Prostate gland (tissue), 2 donors: ENCODE measurements at regions not wholly inside any gene's neighbourhood (a gene's known extent, or its start where the extent isn't known, plus 50 kb on each side); places are given as distances from the start of the nearest gene placed in this dataset.

Source experiments
- DNase-seq: peaks from one replicate; pipeline ENCODE4 v3.0.0-alpha.2; 2019; ENCODE audit warnings: low spot score
- H3K27ac ChIP-seq, 2 donors: fragments of 200-600 bp; sonication (generic); 2 replicates each; pipeline ENCODE4 v1.5.1; 2017 to 2019
- H3K27me3 ChIP-seq: fragments of 200-600 bp; sonication (generic); replicated peaks from 2 replicates; pipeline ENCODE4 v1.5.1; 2019; ENCODE audit not compliant: insufficient read depth
- H3K36me3 ChIP-seq, 2 donors: fragments of 200-600 bp; sonication (generic); 1 replicate in 1 of 2; 2 replicates in 1 of 2; pipeline versions ENCODE4 v1.5.1 to v1.8.1; 2017 to 2019
- H3K4me1 ChIP-seq: fragments of 200-600 bp; sonication (generic); replicated peaks from 2 replicates; pipeline ENCODE4 v1.5.1; 2019
- H3K4me3 ChIP-seq, 2 donors: fragments of 200-600 bp; sonication (generic); 2 replicates each; pipeline ENCODE4 v1.5.1; 2017 to 2019
- H3K9me3 ChIP-seq: fragments of 200-600 bp; sonication (generic); 2 replicates; pipeline ENCODE4 v1.5.1; 2017
- POLR2A ChIP-seq: fragments of 450-650 bp; IDR thresholded peaks from one replicate; pipeline ENCODE4 v1.6.1; 2016; ENCODE audit warnings: antibody characterized with exemption, mild to moderate bottlenecking
- POLR2AphosphoS5 ChIP-seq: sonication (generic); formaldehyde crosslinking; IDR thresholded peaks from one replicate; pipeline ENCODE4 v1.6.1; 2017; ENCODE audit warnings: antibody characterized with exemption
- WGBS: methylation state at CpG from one replicate; pipeline ENCODE4 v1.1.5; 2018; 5-methylcytosine and 5-hydroxymethylcytosine counted together
- intact Hi-C: fragments of 100-400 bp; cut with DNase I; formaldehyde crosslinking; loops from one replicate; pipeline ENCODE4 v1.14.2; 2022
- TF ChIP-seq, protein P1 (sequence below), 4 experiments: fragments of 200-600 bp in 2 of 4; fragments of 450-650 bp in 2 of 4; sonication (generic) in 2 of 4; IDR thresholded peaks; 1 replicate in 3 of 4; 2 replicates in 1 of 4; pipeline ENCODE4 v1.5.1; 2016 to 2019; ENCODE audit warnings: antibody characterized with exemption in 4 of 4, mild to moderate bottlenecking in 2 of 4, moderate library complexity in 2 of 4

DNA sequence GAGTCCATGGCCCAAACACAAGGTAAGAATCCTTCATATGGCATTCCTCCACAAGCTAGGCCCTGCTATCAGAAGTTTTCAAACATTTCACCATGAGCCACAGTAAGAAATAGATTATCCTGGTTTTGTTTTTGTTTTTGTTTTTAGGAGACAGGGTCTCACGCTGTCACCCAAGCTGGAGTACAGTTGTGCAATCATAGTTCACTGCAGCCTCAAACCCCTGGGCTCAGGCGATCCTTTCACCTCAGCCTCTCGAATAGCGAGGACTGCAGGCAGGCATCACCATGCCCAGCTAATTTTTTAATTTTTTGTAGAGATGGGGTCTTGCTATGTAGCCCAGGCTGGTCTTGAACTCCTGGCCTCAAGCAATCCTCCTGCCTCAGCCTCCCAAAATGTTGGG is 218.8 kb downstream of the TOMM20 start:
- no peaks in the 10 kb centered on the region for H3K4me1 ChIP-seq
- no peaks in the 10 kb centered on the region for H3K36me3 ChIP-seq
- TF ChIP-seq POLR2AphosphoS5: no peak
- TF ChIP-seq POLR2A: no peak
- TF ChIP-seq, protein P1, sequence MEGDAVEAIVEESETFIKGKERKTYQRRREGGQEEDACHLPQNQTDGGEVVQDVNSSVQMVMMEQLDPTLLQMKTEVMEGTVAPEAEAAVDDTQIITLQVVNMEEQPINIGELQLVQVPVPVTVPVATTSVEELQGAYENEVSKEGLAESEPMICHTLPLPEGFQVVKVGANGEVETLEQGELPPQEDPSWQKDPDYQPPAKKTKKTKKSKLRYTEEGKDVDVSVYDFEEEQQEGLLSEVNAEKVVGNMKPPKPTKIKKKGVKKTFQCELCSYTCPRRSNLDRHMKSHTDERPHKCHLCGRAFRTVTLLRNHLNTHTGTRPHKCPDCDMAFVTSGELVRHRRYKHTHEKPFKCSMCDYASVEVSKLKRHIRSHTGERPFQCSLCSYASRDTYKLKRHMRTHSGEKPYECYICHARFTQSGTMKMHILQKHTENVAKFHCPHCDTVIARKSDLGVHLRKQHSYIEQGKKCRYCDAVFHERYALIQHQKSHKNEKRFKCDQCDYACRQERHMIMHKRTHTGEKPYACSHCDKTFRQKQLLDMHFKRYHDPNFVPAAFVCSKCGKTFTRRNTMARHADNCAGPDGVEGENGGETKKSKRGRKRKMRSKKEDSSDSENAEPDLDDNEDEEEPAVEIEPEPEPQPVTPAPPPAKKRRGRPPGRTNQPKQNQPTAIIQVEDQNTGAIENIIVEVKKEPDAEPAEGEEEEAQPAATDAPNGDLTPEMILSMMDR (IDR thresholded peaks at IDR 0.05): no peak
- H3K9me3 ChIP-seq: no peaks in the 10 kb centered on the region
- intact Hi-C loops: no loop called here
- no peak overlapping the region for H3K4me3 ChIP-seq
- WGBS: 97% methylated on average over 4 of the region's 4 CpGs
- H3K27me3 ChIP-seq: no peaks in the 10 kb centered on the region
- DNase-seq: no peak
- H3K27ac ChIP-seq: no peak overlapping the region

DNA sequence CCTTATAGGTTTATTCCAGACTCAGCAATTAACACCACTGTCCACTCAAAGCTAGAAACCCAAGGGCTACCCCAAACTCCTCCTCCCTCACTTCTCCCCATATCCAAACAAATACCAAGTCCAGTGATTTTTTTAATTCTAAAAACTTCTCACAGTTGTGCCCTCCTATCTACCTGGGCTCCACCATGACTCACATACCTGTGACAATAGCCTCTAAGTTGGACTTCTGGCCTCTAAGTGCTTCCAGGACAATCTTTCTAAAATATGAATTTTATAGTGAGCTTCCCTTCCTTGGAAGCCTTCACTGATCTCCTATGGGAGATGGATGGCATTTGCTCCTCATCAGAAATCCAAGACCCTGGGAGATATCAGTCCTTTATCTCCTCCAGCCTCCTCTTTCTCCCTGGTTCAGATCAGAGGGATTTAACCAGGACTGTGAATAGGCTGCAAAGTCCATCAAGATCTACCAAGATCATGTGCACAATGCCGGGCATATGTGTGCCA is 219.3 kb downstream of the TOMM20 start:
- Histone ChIP-seq H3K27me3 (no peaks in the 10 kb centered on the region), H3K27ac (no peak overlapping the region), H3K4me1 (no peaks in the 10 kb centered on the region), H3K36me3 (no peaks in the 10 kb centered on the region), H3K9me3 (no peaks in the 10 kb centered on the region), H3K4me3 (no peak overlapping the region)
- intact Hi-C loops: no loop called here
- WGBS: 100% methylated on average over 1 of the region's 1 CpG
- no peak for DNase-seq
- no peak for TF ChIP-seq POLR2A
- TF ChIP-seq POLR2AphosphoS5: no peak
- TF ChIP-seq, protein P1 (IDR thresholded peaks at IDR 0.05): no peak

DNA sequence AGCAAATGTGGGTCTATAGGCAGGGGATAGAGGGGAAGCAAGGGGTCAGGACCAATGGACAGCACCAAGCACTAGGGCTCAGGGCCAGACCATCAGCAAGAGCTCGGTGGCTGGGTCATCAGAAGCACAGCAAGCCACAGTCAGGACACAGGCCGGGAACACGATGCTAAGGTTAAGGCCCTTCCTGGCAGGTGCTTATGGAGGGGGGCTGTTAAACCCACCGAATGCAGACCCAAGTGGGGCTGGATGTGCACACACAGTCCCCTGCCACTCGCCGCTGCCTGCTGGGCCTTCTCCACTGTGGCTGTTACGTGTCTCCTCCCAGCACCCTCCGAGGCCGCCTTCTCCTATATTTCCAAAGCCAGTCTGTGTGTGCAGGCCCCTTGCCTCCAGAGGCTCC is 220.1 kb downstream of the TOMM20 start:
- intact Hi-C loops: no loop called here
- Histone ChIP-seq H3K27ac (no peak overlapping the region), H3K4me1 (no peaks in the 10 kb centered on the region), H3K36me3 (no peaks in the 10 kb centered on the region), H3K9me3 (no peaks in the 10 kb centered on the region), H3K27me3 (no peaks in the 10 kb centered on the region), H3K4me3 (no peak overlapping the region)
- 89% methylated on average over 9 of the region's 9 CpGs for WGBS
- no peak for DNase-seq
- TF ChIP-seq, protein P1 (IDR thresholded peaks at IDR 0.05): no peak
- no peak for TF ChIP-seq POLR2AphosphoS5
- TF ChIP-seq POLR2A: no peak

DNA sequence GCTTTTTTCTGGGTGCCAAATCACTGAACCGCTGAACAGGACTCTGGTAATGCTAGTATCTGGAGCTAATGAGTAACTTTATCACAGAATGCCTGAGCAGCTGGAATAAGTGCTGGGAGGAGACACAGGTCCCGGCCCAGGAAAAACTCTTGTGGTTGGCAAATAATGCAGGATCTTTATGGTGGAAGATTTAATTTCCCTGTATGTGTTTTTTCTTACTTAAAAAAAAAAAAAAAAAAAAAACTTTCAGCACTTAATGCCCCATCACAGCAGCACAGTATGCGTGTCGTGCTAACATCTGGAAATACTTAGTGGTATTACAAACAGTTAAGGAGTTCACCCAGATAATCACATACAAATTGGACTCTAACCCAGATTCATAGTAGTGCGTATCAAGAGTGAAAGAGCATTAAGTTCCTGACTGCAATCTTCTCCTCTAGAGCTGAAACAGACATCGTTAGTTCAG is 220.7 kb downstream of the TOMM20 start:
- no peak for TF ChIP-seq POLR2A
- TF ChIP-seq, protein P1 (IDR thresholded peaks at IDR 0.05): no peak
- TF ChIP-seq POLR2AphosphoS5: no peak
- 63% methylated on average over 6 of the region's 6 CpGs for WGBS
- H3K4me1 ChIP-seq: no peaks in the 10 kb centered on the region
- H3K27me3 ChIP-seq: no peaks in the 10 kb centered on the region
- intact Hi-C loops: no loop called here
- no peak overlapping the region for H3K27ac ChIP-seq
- H3K4me3 ChIP-seq: no peak overlapping the region
- H3K36me3 ChIP-seq: no peaks in the 10 kb centered on the region
- DNase-seq: no peak
- no peaks in the 10 kb centered on the region for H3K9me3 ChIP-seq

DNA sequence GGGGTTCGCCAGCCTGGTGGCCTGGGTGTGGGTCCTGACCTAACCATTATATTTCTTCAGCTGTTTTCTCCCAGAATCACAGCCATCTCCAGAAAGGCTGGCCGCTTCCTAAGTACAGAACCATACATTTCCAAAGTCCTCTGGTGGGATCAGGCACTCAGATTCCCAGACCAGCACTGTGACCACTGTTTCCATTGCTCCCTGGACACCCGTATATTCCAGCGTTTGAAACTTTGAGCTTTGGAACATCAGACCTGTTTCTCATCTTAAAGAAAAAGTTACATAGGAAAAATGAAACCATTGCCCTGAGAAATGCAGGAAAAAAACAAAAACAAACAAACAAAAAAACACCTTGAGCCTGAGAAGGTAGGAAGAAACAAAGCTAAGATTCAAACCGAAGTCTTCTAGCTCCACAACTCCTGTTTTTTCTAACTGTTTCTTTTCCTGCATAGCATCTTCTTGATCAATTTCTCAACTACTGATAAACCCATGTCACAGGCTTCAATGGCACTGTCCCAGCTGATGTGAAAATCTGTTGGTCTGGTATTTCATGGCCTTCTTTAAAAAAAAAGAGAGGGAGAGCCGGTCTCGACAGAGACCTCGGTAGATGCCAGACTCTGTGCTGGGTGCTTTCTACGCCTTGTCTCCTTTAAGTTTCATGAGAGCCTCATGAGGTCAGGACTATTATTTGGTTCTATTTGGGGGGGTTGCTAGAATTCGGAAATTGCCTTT is 221.3 kb downstream of the TOMM20 start:
- H3K36me3 ChIP-seq: no peaks in the 10 kb centered on the region
- no peaks in the 10 kb centered on the region for H3K27me3 ChIP-seq
- WGBS: 85% methylated on average over 10 of the region's 10 CpGs
- no peak for DNase-seq
- no peaks in the 10 kb centered on the region for H3K4me1 ChIP-seq
- no peaks in the 10 kb centered on the region for H3K9me3 ChIP-seq
- intact Hi-C loops: no loop called here
- TF ChIP-seq, protein P1 (IDR thresholded peaks at IDR 0.05): no peak
- TF ChIP-seq POLR2A: no peak
- TF ChIP-seq POLR2AphosphoS5: no peak
- H3K4me3 ChIP-seq: no peak overlapping the region
- no peak overlapping the region for H3K27ac ChIP-seq
